ENCODE measurements at regions not wholly inside any gene's neighbourhood (a gene's known extent, or its start where the extent isn't known, plus 50 kb on each side); places are given as distances from the start of the nearest gene placed in this dataset.

GRCh38 chr12:75606151-75606550, 94.7 kb upstream of the KRR1 start:
- TF ChIP-seq POLR2A (IDR thresholded peaks at IDR 0.05) = no peak
- TF ChIP-seq, protein P1, sequence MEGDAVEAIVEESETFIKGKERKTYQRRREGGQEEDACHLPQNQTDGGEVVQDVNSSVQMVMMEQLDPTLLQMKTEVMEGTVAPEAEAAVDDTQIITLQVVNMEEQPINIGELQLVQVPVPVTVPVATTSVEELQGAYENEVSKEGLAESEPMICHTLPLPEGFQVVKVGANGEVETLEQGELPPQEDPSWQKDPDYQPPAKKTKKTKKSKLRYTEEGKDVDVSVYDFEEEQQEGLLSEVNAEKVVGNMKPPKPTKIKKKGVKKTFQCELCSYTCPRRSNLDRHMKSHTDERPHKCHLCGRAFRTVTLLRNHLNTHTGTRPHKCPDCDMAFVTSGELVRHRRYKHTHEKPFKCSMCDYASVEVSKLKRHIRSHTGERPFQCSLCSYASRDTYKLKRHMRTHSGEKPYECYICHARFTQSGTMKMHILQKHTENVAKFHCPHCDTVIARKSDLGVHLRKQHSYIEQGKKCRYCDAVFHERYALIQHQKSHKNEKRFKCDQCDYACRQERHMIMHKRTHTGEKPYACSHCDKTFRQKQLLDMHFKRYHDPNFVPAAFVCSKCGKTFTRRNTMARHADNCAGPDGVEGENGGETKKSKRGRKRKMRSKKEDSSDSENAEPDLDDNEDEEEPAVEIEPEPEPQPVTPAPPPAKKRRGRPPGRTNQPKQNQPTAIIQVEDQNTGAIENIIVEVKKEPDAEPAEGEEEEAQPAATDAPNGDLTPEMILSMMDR (IDR thresholded peaks at IDR 0.05) = no peak

Data from prostate gland (tissue), 2 donors.